Neural progenitor cell (in vitro differentiated cells): ENCODE measurements at regions not wholly inside any gene's neighbourhood (a gene's known extent, or its start where the extent isn't known, plus 50 kb on each side); places are given as distances from the start of the nearest gene placed in this dataset.

Source experiments
- DNase-seq: peaks from one replicate; pipeline ENCODE4 v3.0.0-alpha.2; 2016; ENCODE audit warnings: low spot score
- H2AFZ ChIP-seq: fragments of 200-600 bp; sonication (generic); replicated peaks from 2 replicates; pipeline ENCODE4 v1.6.1; 2016; ENCODE audit warnings: antibody characterized with exemption
- H3F3A ChIP-seq: fragments of 200-600 bp; sonication (generic); 2 replicates; pipeline ENCODE4 v1.6.1; 2016; ENCODE audit warnings: antibody characterized with exemption, low read depth
- H3K27ac ChIP-seq: fragments of 200-600 bp; sonication (generic); 2 replicates; pipeline ENCODE4 v1.5.1; 2016; ENCODE audit warnings: mild to moderate bottlenecking
- H3K27me3 ChIP-seq: fragments of 200-600 bp; sonication (generic); 2 replicates; pipeline ENCODE4 v1.6.1; 2016; ENCODE audit warnings: mild to moderate bottlenecking, moderate library complexity
- H3K36me3 ChIP-seq: fragments of 200-600 bp; sonication (generic); 2 replicates; pipeline ENCODE4 v1.5.1; 2016
- H3K4me1 ChIP-seq: fragments of 200-600 bp; sonication (generic); 2 replicates; pipeline ENCODE4 v1.6.1; 2016; ENCODE audit warnings: mixed run types
- H3K4me2 ChIP-seq: fragments of 200-600 bp; sonication (generic); 2 replicates; pipeline ENCODE4 v1.6.1; 2016
- H3K4me3 ChIP-seq: fragments of 200-600 bp; sonication (generic); 2 replicates; pipeline ENCODE4 v1.5.1; 2016
- H3K79me2 ChIP-seq: fragments of 200-600 bp; sonication (generic); 2 replicates; pipeline ENCODE4 v1.6.1; 2016; ENCODE audit warnings: low read depth
- H3K9ac ChIP-seq: fragments of 200-600 bp; sonication (generic); 2 replicates; pipeline ENCODE4 v1.6.1; 2016
- H3K9me3 ChIP-seq: fragments of 200-600 bp; sonication (generic); 2 replicates; pipeline ENCODE4 v1.5.1; 2016; ENCODE audit warnings: low read depth
- H4K20me1 ChIP-seq: fragments of 200-600 bp; sonication (generic); 2 replicates; pipeline ENCODE4 v1.6.1; 2016; ENCODE audit warnings: low read depth
- H3K27ac Mint-ChIP-seq: 3 replicates; pipeline ENCODE4 v1.8.0; 2021; ENCODE audit warnings: mixed read lengths
- H3K27me3 Mint-ChIP-seq: 2 replicates; pipeline ENCODE4 v1.8.0; 2022; ENCODE audit warnings: low read depth, mild to moderate bottlenecking, inconsistent platforms, moderate library complexity, mixed read lengths; ENCODE audit not compliant: insufficient read depth
- H3K36me3 Mint-ChIP-seq: 3 replicates; pipeline ENCODE4 v1.8.0; 2021; ENCODE audit warnings: mixed read lengths
- H3K4me1 Mint-ChIP-seq: 3 replicates; pipeline ENCODE4 v1.8.0; 2021; ENCODE audit warnings: mixed read lengths
- H3K4me3 Mint-ChIP-seq: 3 replicates; pipeline ENCODE4 v1.8.0; 2021; ENCODE audit warnings: mild to moderate bottlenecking, moderate library complexity, mixed read lengths
- H3K9me3 Mint-ChIP-seq: 3 replicates; pipeline ENCODE4 v1.8.0; 2020; ENCODE audit warnings: mixed read lengths
- EZH2 ChIP-seq: fragments of 200-600 bp; sonication (generic); IDR thresholded peaks from 2 replicates; pipeline ENCODE4 v1.6.1; 2017; ENCODE audit warnings: antibody characterized with exemption, mild to moderate bottlenecking, moderate library complexity
- EZH2phosphoT487 ChIP-seq: fragments of 200-600 bp; sonication (generic); IDR thresholded peaks from 2 replicates; pipeline ENCODE4 v1.6.1; 2017; ENCODE audit warnings: antibody characterized with exemption
- TF ChIP-seq, protein P1 (sequence below): fragments of 200-600 bp; sonication (generic); IDR thresholded peaks from 2 replicates; pipeline ENCODE4 v1.5.1; 2017; ENCODE audit warnings: antibody characterized with exemption, mild to moderate bottlenecking

DNA sequence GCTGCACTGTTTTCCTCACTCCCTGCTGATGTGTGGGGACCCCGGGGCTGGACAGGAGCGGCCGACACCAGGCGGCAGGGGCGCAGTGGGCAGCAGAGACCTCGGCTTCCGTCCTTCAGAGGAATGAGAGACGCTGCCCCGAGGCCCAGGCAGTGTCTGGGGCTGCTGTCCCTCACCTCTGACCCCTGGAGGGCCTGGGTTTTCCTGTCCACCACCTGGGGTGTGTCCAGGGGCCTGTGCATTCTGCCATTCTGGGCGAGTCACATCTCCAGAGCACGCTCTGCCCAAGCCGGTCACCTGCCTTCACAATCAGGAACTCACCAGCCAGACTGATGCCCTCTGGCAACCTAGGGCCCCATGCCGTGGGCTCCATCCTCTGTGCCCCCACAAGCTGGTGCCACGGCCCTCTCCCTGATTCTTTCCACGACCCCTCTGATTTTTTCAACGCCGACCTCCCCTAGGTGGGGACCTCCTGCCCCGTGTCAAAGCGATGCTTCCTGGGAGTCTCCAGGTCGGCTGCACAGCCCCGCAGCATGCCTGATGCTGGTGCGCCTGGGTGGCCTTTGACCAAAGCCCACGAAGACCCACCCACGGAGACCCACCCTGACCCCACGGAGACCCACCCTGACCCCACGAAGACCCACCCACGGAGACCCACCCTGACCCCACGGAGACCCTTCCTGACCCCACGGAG, 53.7 kb upstream of the CFAP46 start:
- H3K4me1 ChIP-seq, result no peaks in the 10 kb centered on the region
- no peaks in the 10 kb centered on the region for H4K20me1 ChIP-seq
- no peaks in the 10 kb centered on the region for H3K9me3 ChIP-seq
- Mint-ChIP-seq H3K36me3 (no peaks in the 10 kb centered on the region), H3K27ac (no peak overlapping the region), H3K4me1 (peaks cover 24% of the 10 kb centered on the region), H3K9me3 (no peaks in the 10 kb centered on the region), H3K4me3 (no peak overlapping the region), H3K27me3 (peaks cover 8% of the 10 kb centered on the region)
- H3K36me3 ChIP-seq, result no peaks in the 10 kb centered on the region
- H3K9ac ChIP-seq, result no peak overlapping the region
- TF ChIP-seq EZH2 (no peak), EZH2phosphoT487 (no peak)
- TF ChIP-seq, protein P1, sequence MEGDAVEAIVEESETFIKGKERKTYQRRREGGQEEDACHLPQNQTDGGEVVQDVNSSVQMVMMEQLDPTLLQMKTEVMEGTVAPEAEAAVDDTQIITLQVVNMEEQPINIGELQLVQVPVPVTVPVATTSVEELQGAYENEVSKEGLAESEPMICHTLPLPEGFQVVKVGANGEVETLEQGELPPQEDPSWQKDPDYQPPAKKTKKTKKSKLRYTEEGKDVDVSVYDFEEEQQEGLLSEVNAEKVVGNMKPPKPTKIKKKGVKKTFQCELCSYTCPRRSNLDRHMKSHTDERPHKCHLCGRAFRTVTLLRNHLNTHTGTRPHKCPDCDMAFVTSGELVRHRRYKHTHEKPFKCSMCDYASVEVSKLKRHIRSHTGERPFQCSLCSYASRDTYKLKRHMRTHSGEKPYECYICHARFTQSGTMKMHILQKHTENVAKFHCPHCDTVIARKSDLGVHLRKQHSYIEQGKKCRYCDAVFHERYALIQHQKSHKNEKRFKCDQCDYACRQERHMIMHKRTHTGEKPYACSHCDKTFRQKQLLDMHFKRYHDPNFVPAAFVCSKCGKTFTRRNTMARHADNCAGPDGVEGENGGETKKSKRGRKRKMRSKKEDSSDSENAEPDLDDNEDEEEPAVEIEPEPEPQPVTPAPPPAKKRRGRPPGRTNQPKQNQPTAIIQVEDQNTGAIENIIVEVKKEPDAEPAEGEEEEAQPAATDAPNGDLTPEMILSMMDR, result no peak
- no peaks in the 10 kb centered on the region for H3F3A ChIP-seq
- no peaks in the 10 kb centered on the region for H3K27me3 ChIP-seq
- H3K4me2 ChIP-seq, result no peak overlapping the region
- no peak overlapping the region for H2AFZ ChIP-seq
- no peak overlapping the region for H3K27ac ChIP-seq
- no peak overlapping the region for H3K4me3 ChIP-seq
- no peak for DNase-seq
- no peaks in the 10 kb centered on the region for H3K79me2 ChIP-seq

DNA sequence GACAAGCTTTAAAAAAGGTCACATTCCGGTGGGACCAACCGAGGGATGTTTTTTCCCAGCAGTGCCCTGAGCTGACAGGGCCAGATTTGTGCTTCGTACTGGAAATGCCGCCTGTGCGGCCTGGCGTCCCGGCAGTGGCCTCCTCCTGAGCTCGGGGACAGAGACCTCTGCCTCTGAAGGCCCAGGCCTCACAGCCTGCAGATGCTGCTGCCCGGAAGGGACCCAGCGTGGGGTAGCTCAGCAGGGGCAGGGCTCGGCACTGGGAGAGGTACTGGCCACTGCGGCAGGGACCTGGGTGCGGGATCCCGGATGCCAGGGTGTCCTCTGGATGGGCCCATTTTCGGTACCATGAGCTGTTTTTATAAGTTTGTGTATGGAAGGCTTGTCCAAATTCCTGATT, 52.4 kb upstream of the CFAP46 start:
- Histone ChIP-seq H4K20me1 (no peaks in the 10 kb centered on the region), H3K4me2 (no peak overlapping the region), H3F3A (no peaks in the 10 kb centered on the region), H2AFZ (no peak overlapping the region), H3K4me1 (no peaks in the 10 kb centered on the region), H3K4me3 (no peak overlapping the region), H3K27me3 (no peaks in the 10 kb centered on the region), H3K36me3 (no peaks in the 10 kb centered on the region), H3K9ac (no peak overlapping the region), H3K79me2 (no peaks in the 10 kb centered on the region), H3K27ac (no peak overlapping the region), H3K9me3 (no peaks in the 10 kb centered on the region)
- H3K9me3 Mint-ChIP-seq, result no peaks in the 10 kb centered on the region
- H3K4me1 Mint-ChIP-seq, result peaks cover 22% of the 10 kb centered on the region
- H3K36me3 Mint-ChIP-seq, result no peaks in the 10 kb centered on the region
- no peak overlapping the region for H3K4me3 Mint-ChIP-seq
- H3K27me3 Mint-ChIP-seq, result peaks cover 7% of the 10 kb centered on the region
- DNase-seq, result no peak
- TF ChIP-seq, protein P1, result no peak
- no peak for TF ChIP-seq EZH2
- H3K27ac Mint-ChIP-seq, result no peak overlapping the region

DNA sequence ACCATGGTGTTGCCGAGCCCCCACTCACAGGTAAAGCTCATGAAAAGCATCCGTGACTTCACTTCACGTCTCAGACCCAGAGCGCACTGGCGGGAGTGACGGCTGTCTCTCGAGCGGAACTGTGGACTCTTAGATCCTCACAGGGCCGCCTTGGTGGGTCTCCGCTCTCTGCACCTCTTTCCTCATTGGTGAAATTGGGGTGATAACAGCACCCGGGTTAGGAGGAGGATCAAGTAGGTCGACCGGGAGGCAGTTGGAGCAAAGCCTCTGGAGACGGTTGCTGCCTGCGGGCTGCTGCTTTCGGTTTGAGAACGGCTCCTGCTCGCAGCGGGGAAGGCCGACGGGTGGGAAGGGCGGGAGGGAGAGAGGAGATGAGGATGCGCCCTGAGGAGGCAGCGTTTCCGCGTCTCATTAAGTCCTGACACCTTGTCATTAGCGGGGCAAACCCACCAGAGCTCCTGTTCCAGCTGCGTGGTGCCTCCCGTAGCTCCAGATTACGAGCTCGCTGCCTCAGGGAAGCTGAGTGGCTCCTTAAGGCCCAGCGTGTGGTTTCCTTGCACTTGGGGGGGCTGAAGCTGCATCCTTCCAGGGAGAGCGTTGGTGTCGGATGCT, 51.9 kb upstream of the CFAP46 start:
- TF ChIP-seq EZH2phosphoT487 (no peak), EZH2 (no peak)
- TF ChIP-seq, protein P1, result no peak
- H3K27me3 ChIP-seq, result no peaks in the 10 kb centered on the region
- peaks cover 7% of the 10 kb centered on the region for H3K27me3 Mint-ChIP-seq
- H3K27ac ChIP-seq, result no peak overlapping the region
- no peak overlapping the region for H3K4me3 ChIP-seq
- peaks cover 18% of the 10 kb centered on the region for H3K4me1 Mint-ChIP-seq
- H3K9me3 Mint-ChIP-seq, result no peaks in the 10 kb centered on the region
- H3F3A ChIP-seq, result no peaks in the 10 kb centered on the region
- no peaks in the 10 kb centered on the region for H3K36me3 ChIP-seq
- peak; percentile 22 for DNase-seq
- no peak overlapping the region for H3K4me2 ChIP-seq
- H3K79me2 ChIP-seq, result no peaks in the 10 kb centered on the region
- H2AFZ ChIP-seq, result no peak overlapping the region
- H3K27ac Mint-ChIP-seq, result no peak overlapping the region
- no peak overlapping the region for H3K9ac ChIP-seq
- no peaks in the 10 kb centered on the region for H3K36me3 Mint-ChIP-seq
- no peaks in the 10 kb centered on the region for H3K4me1 ChIP-seq
- H4K20me1 ChIP-seq, result no peaks in the 10 kb centered on the region
- no peak overlapping the region for H3K4me3 Mint-ChIP-seq
- no peaks in the 10 kb centered on the region for H3K9me3 ChIP-seq
